ENCODE measurements at regions not wholly inside any gene's neighbourhood (a gene's known extent, or its start where the extent isn't known, plus 50 kb on each side); places are given as distances from the start of the nearest gene placed in this dataset.

DNA sequence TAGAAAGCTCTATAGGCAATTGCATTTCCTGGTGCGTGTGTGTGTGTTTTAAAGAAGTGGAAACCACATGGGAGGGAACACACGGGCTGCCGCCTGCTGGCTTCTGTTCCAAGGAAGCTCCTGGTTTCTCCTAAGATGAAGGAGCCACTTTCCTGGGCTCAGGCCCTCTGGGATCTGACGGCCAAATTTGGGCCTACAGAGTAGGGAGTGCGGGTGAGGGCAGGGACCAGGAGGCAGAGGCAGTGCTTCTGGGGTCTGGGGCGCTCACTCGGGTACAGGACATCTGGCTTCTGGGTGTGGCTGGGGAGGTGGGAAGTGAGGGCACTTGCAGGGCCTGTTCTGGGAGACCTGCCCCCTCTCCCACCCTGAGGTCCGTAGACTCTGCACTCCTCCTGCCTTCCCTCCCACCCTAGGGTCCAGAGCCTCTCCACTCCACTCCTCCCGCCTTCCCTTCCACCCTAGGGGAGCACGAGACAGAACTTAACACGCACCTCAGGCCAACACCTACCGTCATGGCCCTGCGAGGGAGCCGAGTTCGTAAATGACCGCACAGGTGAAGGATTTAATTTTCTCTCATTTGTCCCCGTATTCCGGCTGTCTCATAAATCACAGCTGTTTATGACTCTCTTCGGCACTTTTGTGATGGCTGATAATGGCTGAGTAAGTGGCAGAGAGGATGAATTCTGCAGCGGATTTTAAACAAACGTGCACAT, 127.7 kb downstream of the KIF26A start:
- no peaks in the 10 kb centered on the region for H3K4me1 ChIP-seq
- peaks cover 0 to 7% (median 0%) of the 10 kb centered on the region in 11 donors for H3K9me3 ChIP-seq
- H3K36me3 ChIP-seq: no peaks in the 10 kb centered on the region
- TF ChIP-seq, protein P1, sequence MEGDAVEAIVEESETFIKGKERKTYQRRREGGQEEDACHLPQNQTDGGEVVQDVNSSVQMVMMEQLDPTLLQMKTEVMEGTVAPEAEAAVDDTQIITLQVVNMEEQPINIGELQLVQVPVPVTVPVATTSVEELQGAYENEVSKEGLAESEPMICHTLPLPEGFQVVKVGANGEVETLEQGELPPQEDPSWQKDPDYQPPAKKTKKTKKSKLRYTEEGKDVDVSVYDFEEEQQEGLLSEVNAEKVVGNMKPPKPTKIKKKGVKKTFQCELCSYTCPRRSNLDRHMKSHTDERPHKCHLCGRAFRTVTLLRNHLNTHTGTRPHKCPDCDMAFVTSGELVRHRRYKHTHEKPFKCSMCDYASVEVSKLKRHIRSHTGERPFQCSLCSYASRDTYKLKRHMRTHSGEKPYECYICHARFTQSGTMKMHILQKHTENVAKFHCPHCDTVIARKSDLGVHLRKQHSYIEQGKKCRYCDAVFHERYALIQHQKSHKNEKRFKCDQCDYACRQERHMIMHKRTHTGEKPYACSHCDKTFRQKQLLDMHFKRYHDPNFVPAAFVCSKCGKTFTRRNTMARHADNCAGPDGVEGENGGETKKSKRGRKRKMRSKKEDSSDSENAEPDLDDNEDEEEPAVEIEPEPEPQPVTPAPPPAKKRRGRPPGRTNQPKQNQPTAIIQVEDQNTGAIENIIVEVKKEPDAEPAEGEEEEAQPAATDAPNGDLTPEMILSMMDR (IDR thresholded peaks at IDR 0.05): no peak
- no peak overlapping the region for H3K27ac ChIP-seq
- DNase-seq (no peak), ATAC-seq (no peak)
- no peaks in the 10 kb centered on the region for H3K27me3 ChIP-seq
- H3K4me3 ChIP-seq: no peak overlapping the region
- 88 to 91% methylated on average over 21 of the region's 21 CpGs for WGBS, 2 donors
- intact Hi-C loops (cut with DNase I): no loop called here

DNA sequence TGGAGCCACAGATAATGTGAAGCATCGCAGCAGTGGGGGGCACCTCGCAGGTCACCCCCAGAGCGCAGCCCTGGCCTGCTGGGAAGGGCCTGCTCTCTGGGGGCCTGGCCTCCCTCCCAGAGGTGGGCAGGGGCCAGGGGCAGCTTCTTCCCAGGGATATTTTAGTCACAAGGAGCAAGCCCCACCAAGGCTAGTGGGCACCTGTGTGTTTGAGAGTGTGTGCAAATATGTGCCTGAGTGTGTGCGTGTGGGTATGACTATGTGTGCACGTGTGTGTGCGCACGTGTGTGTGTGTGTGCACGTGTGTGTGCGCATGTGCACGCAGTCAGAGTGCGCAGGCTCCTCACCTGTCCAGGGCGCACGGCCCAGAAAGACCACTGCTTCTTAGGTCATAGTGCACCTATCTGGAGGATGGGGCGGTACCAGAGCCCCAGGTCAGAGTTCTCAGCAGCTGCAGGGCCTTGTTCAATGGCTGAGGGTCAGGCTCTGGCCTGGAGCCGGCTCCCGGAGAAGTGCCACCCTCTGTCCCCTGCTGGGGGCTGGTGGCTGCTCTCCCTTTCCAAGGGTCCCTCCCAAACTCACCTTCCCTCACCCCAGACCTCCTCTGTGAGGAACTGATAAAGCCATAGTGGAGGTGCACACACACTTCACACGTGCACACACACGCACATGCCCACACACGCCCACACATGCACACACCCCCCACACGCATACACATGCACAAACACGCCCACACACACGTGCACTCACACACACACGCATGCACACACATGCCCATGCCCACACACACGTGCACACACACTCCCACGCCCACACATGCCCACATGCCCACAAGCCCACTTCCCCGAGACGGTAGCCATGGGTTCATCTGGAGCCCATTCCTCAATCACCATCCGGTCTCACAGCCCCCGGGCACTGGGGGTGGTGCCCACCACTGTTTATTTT, 128.5 kb downstream of the KIF26A start:
- WGBS, 2 donors: 89 to 93% methylated on average over 29 of the region's 29 CpGs
- TF ChIP-seq, protein P1 (IDR thresholded peaks at IDR 0.05): no peak
- H3K27ac ChIP-seq: no peak overlapping the region
- H3K4me3 ChIP-seq: no peak overlapping the region
- no peaks in the 10 kb centered on the region for H3K4me1 ChIP-seq
- no peaks in the 10 kb centered on the region for H3K27me3 ChIP-seq
- DNase-seq: peak in 1 of 2 donors; percentile 9
- no peaks in the 10 kb centered on the region for H3K36me3 ChIP-seq
- no peak for ATAC-seq
- H3K9me3 ChIP-seq: no peaks in the 10 kb centered on the region
- intact Hi-C loops (cut with DNase I): no loop called here

DNA sequence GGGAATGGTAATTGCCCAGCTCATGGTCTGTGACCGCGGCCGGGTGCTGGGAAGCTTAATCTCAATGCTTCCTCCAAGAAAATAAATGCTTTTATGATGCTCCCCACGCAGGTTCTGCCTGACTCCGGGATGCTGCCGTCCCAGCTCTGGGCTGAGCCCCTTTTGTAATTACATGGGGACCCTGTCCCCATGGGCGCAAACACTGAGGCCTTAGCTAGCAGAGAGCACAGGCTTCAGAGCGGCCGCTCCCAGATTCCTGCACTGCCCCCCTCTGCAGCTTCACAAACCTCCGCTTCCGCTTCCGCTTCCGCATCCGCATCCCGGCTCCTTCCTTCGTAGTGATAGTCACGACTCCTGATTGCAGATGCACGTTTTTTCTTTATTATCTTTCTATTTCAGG, 129.5 kb downstream of the KIF26A start:
- Histone ChIP-seq H3K9me3 (no peaks in the 10 kb centered on the region), H3K27me3 (no peaks in the 10 kb centered on the region)
- 40 to 55% methylated on average over 18 of the region's 18 CpGs for WGBS, 2 donors

DNA sequence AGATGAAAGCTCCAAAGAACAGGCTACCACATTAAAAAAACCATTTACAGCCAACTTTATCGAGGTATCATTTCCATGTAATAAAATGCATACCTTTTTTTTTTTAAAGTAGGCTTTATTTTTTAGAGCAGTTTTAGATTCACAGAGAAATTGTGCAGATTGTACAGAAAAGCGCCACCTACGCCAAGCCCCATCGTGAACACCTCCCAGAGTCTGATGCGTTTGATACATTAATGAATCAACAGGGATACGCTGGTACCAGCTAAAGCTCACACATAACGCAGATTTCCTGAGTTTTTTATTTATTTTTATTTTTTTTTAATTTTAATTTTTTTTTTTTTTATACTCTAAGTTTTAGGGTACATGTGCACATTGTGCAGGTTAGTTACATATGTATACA, 129.9 kb downstream of the KIF26A start:
- no peaks in the 10 kb centered on the region for H3K4me1 ChIP-seq
- ATAC-seq (no peak), DNase-seq (no peak)
- no peak overlapping the region for H3K4me3 ChIP-seq
- WGBS, 2 donors: 85 to 87% methylated on average over 7 of the region's 7 CpGs
- H3K27me3 ChIP-seq: no peaks in the 10 kb centered on the region
- no peaks in the 10 kb centered on the region for H3K9me3 ChIP-seq
- TF ChIP-seq, protein P1 (IDR thresholded peaks at IDR 0.05): no peak
- no peaks in the 10 kb centered on the region for H3K36me3 ChIP-seq
- intact Hi-C loops (cut with DNase I): no loop called here
- H3K27ac ChIP-seq: no peak overlapping the region

More for the DNA sequence above, 129.5 kb downstream of the KIF26A start:
- Histone ChIP-seq H3K4me3 (no peak overlapping the region), H3K27ac (no peak overlapping the region), H3K4me1 (no peaks in the 10 kb centered on the region), H3K36me3 (no peaks in the 10 kb centered on the region)
- DNase-seq: no peak
- TF ChIP-seq, protein P1 (IDR thresholded peaks at IDR 0.05): no peak
- intact Hi-C loops (cut with DNase I): no loop called here
- ATAC-seq: no peak

All from heart right ventricle (tissue), 16 donors.